GM21423 (cell line): ENCODE measurements at regions not wholly inside any gene's neighbourhood (a gene's known extent, or its start where the extent isn't known, plus 50 kb on each side); places are given as distances from the start of the nearest gene placed in this dataset.

Experiments used
- ATAC-seq: cut with Tn5 transposase; IDR thresholded peaks from one replicate; pipeline ENCODE4 v1.9.1; 2021; ENCODE audit warnings: mild to moderate bottlenecking, moderate library complexity; ENCODE audit not compliant: unreplicated experiment

GRCh38 chr11:8323161-8323935 lies 59.7 kb upstream of the LMO1 start:
- no peak for ATAC-seq

- ATAC-seq = no peak
Measured at GRCh38 chr11:8321876-8322275, 58.2 kb upstream of the LMO1 start.

GRCh38 chr11:8320076-8320475 lies 56.4 kb upstream of the LMO1 start:
- no peak for ATAC-seq

GRCh38 chr11:8318536-8318935 lies 54.9 kb upstream of the LMO1 start:
- no peak for ATAC-seq

- ATAC-seq = no peak
Measured at GRCh38 chr11:8317159-8317558, 53.5 kb upstream of the LMO1 start.

- ATAC-seq = no peak
Measured at GRCh38 chr11:8315954-8316353, 52.3 kb upstream of the LMO1 start.

GRCh38 chr11:8315463-8315862 lies 51.8 kb upstream of the LMO1 start:
- no peak for ATAC-seq

GRCh38 chr11:8314916-8315315 lies 51.2 kb upstream of the LMO1 start:
- ATAC-seq = no peak

GRCh38 chr11:8313504-8314090 lies 49.9 kb upstream of the LMO1 start:
- no peak for ATAC-seq
